H9 (cell line): ENCODE measurements at regions not wholly inside any gene's neighbourhood (a gene's known extent, or its start where the extent isn't known, plus 50 kb on each side); places are given as distances from the start of the nearest gene placed in this dataset.

Experiments
- DNase-seq: peaks from one replicate; pipeline ENCODE4 v3.0.0-alpha.2; 2017
- H2AFZ ChIP-seq: one replicate; pipeline ENCODE4 v1.6.1; 2013; ENCODE audit warnings: mild to moderate bottlenecking, low read length, control low read depth, moderate library complexity
- H2AK5ac ChIP-seq: 2 replicates; pipeline ENCODE4 v1.6.1; 2013; ENCODE audit warnings: low read length, control low read depth, mixed read lengths; ENCODE audit not compliant: insufficient read length
- H2BK120ac ChIP-seq: one replicate; pipeline ENCODE4 v1.6.1; 2013; ENCODE audit warnings: low read depth, mild to moderate bottlenecking, low read length, control low read depth, inconsistent platforms; ENCODE audit not compliant: poor library complexity, severe bottlenecking
- H2BK12ac ChIP-seq: 2 replicates; pipeline ENCODE4 v1.6.1; 2013; ENCODE audit warnings: low read length, control low read depth, mixed read lengths, low read depth; ENCODE audit not compliant: insufficient read length
- H2BK15ac ChIP-seq: 2 replicates; pipeline ENCODE4 v1.6.1; 2013; ENCODE audit warnings: low read depth, low read length, control low read depth
- H2BK20ac ChIP-seq: one replicate; pipeline ENCODE4 v1.6.1; 2013; ENCODE audit warnings: low read depth, mild to moderate bottlenecking, low read length, control low read depth, inconsistent platforms; ENCODE audit not compliant: poor library complexity, severe bottlenecking
- H2BK5ac ChIP-seq: 2 replicates; pipeline ENCODE4 v1.6.1; 2013; ENCODE audit warnings: low read length, control low read depth, mixed read lengths; ENCODE audit not compliant: insufficient read length
- H3K14ac ChIP-seq: 2 replicates; pipeline ENCODE4 v1.6.1; 2013; ENCODE audit warnings: low read length, control low read depth; ENCODE audit not compliant: insufficient read depth
- H3K18ac ChIP-seq: 2 replicates; pipeline ENCODE4 v1.6.1; 2013; ENCODE audit warnings: low read depth, mild to moderate bottlenecking, mixed read lengths, low read length, control low read depth; ENCODE audit not compliant: insufficient read length
- H3K23ac ChIP-seq: 2 replicates; pipeline ENCODE4 v1.6.1; 2013; ENCODE audit warnings: low read length, control low read depth, mixed read lengths, low read depth; ENCODE audit not compliant: insufficient read length
- H3K23me2 ChIP-seq: 2 replicates; pipeline ENCODE4 v1.6.1; 2013; ENCODE audit warnings: low read depth, mild to moderate bottlenecking, mixed read lengths, low read length, control low read depth; ENCODE audit not compliant: insufficient read length, poor library complexity, severe bottlenecking
- H3K27ac ChIP-seq: 2 replicates; pipeline ENCODE4 v1.5.1; 2013; ENCODE audit warnings: low read length, control low read depth, mixed read lengths, low read depth; ENCODE audit not compliant: insufficient read length
- H3K27me3 ChIP-seq: 2 replicates; pipeline ENCODE4 v1.6.1; 2013; ENCODE audit warnings: low read length, control low read depth, inconsistent platforms; ENCODE audit not compliant: insufficient read depth
- H3K4ac ChIP-seq: 2 replicates; pipeline ENCODE4 v1.6.1; 2013; ENCODE audit warnings: low read depth, mild to moderate bottlenecking, control low read depth, inconsistent platforms, low read length, moderate library complexity
- H3K4me1 ChIP-seq: 2 replicates; pipeline ENCODE4 v1.6.1; 2013; ENCODE audit warnings: low read length, control low read depth, inconsistent platforms; ENCODE audit not compliant: insufficient read depth
- H3K4me2 ChIP-seq: 2 replicates; pipeline ENCODE4 v1.6.1; 2013; ENCODE audit warnings: low read length, control low read depth, mixed read lengths; ENCODE audit not compliant: insufficient read length, insufficient read depth
- H3K56ac ChIP-seq: 2 replicates; pipeline ENCODE4 v1.6.1; 2013; ENCODE audit warnings: low read depth, mild to moderate bottlenecking, mixed read lengths, low read length, control low read depth; ENCODE audit not compliant: insufficient read length
- H3K79me1 ChIP-seq: 2 replicates; pipeline ENCODE4 v1.6.1; 2013; ENCODE audit warnings: low read depth, mild to moderate bottlenecking, moderate library complexity, low read length, control low read depth, inconsistent platforms; ENCODE audit not compliant: insufficient read depth, poor library complexity, severe bottlenecking
- H3K79me2 ChIP-seq: 2 replicates; pipeline ENCODE4 v1.6.1; 2013; ENCODE audit warnings: low read length, control low read depth, inconsistent platforms; ENCODE audit not compliant: insufficient read depth
- H3K9ac ChIP-seq: 2 replicates; pipeline ENCODE4 v1.6.1; 2013; ENCODE audit warnings: low read length, control low read depth, mixed read lengths; ENCODE audit not compliant: insufficient read length; ENCODE audit errors: extremely low read depth
- H3K9me3 ChIP-seq: one replicate; pipeline ENCODE4 v1.6.1; 2013; ENCODE audit warnings: low read depth, low read length, inconsistent platforms; ENCODE audit not compliant: control insufficient read depth
- H3T11ph ChIP-seq: one replicate; pipeline ENCODE4 v1.6.1; 2013; ENCODE audit warnings: mild to moderate bottlenecking, low read length, control low read depth, inconsistent platforms
- H4K20me1 ChIP-seq: one replicate; pipeline ENCODE4 v1.6.1; 2013; ENCODE audit not compliant: control insufficient read depth, insufficient read length, insufficient read depth
- H4K5ac ChIP-seq: 2 replicates; pipeline ENCODE4 v1.6.1; 2013; ENCODE audit warnings: low read depth, mild to moderate bottlenecking, mixed read lengths, low read length, control low read depth; ENCODE audit not compliant: insufficient read length
- H4K8ac ChIP-seq: replicated peaks from 2 replicates; pipeline ENCODE4 v1.6.1; 2013; ENCODE audit warnings: low read length, control low read depth, mixed read lengths, low read depth; ENCODE audit not compliant: insufficient read length
- H4K91ac ChIP-seq: 2 replicates; pipeline ENCODE4 v1.6.1; 2013; ENCODE audit warnings: low read depth, mild to moderate bottlenecking, moderate library complexity, mixed read lengths, low read length, control low read depth; ENCODE audit not compliant: insufficient read length
- H3K27ac Mint-ChIP-seq, 3 experiments: 2 replicates in 2 of 3; 3 replicates in 1 of 3; pipeline ENCODE4 v1.8.0; 2020 to 2021; ENCODE audit warnings: mixed read lengths in 3 of 3, mild to moderate bottlenecking in 1 of 3, moderate library complexity in 1 of 3
- H3K27me3 Mint-ChIP-seq: 2 replicates; pipeline ENCODE4 v1.8.0; 2021; ENCODE audit warnings: low read depth, mild to moderate bottlenecking, moderate library complexity, mixed read lengths
- H3K36me3 Mint-ChIP-seq, 3 experiments: 2 replicates in 2 of 3; 3 replicates in 1 of 3; pipeline ENCODE4 v1.8.0; 2020 to 2021; ENCODE audit warnings: low read depth in 3 of 3, mixed read lengths in 3 of 3; ENCODE audit not compliant: insufficient read depth in 1 of 3
- H3K4me1 Mint-ChIP-seq, 2 experiments: 2 replicates each; pipeline ENCODE4 v1.8.0; 2020; ENCODE audit warnings: mixed read lengths in 2 of 2
- H3K4me3 Mint-ChIP-seq, 2 experiments: 2 replicates in 1 of 2; 3 replicates in 1 of 2; pipeline ENCODE4 v1.8.0; 2020 to 2021; ENCODE audit warnings: mild to moderate bottlenecking in 2 of 2, mixed read lengths in 2 of 2, moderate library complexity in 1 of 2
- H3K9me3 Mint-ChIP-seq, 2 experiments: 2 replicates in 1 of 2; 3 replicates in 1 of 2; pipeline ENCODE4 v1.8.0; 2020; ENCODE audit warnings: mild to moderate bottlenecking in 2 of 2, mixed read lengths in 2 of 2, moderate library complexity in 1 of 2
- CTCF ChIP-seq: fragments of 200-600 bp; sonication (generic); conservative IDR thresholded peaks from 3 replicates; pipeline ENCODE4 v1.8.0; 2021; ENCODE audit warnings: antibody characterized with exemption, mild to moderate bottlenecking
- WGBS: extraction: QIAGEN DNeasy Blood & Tissue Kit; methylation state at CpG from one replicate; pipeline ENCODE4 v1.1.7; 2013; ENCODE audit warnings: missing lambda C conversion rate, low lambda C conversion rate, mixed read lengths; ENCODE audit not compliant: insufficient read length; ENCODE audit errors: extremely low coverage; 5-methylcytosine and 5-hydroxymethylcytosine counted together

- H3K36me3 Mint-ChIP-seq: no peaks in the 10 kb centered on the region
- peaks cover 13 to 14% of the 10 kb centered on the region in 2 experiments for H3K4me1 Mint-ChIP-seq
- Histone ChIP-seq H2BK20ac (no peak overlapping the region), H3K56ac (no peak overlapping the region), H2BK120ac (no peak overlapping the region), H2AK5ac (no peak overlapping the region), H3K9ac (no peak overlapping the region), H3K14ac (no peak overlapping the region), H3K27me3 (no peaks in the 10 kb centered on the region), H2BK12ac (no peak overlapping the region), H2BK5ac (no peak overlapping the region), H2BK15ac (no peak overlapping the region), H4K8ac (no peak overlapping the region), H3K18ac (no peak overlapping the region), H4K5ac (no peak overlapping the region), H3K79me1 (no peaks in the 10 kb centered on the region), H3K4ac (no peak overlapping the region), H3K79me2 (no peaks in the 10 kb centered on the region), H3K9me3 (no peaks in the 10 kb centered on the region), H4K20me1 (no peaks in the 10 kb centered on the region), H3K23me2 (no peaks in the 10 kb centered on the region), H2AFZ (no peak overlapping the region), H3K4me1 (no peaks in the 10 kb centered on the region), H4K91ac (no peak overlapping the region), H3T11ph (no peak overlapping the region), H3K27ac (no peak overlapping the region), H3K23ac (no peak overlapping the region), H3K4me2 (no peak overlapping the region)
- no peak for TF ChIP-seq CTCF
- H3K9me3 Mint-ChIP-seq: peaks cover 0 to 4% of the 10 kb centered on the region in 2 experiments; a peak in 1 of 5 replicates
- H3K27ac Mint-ChIP-seq: no peak overlapping the region
- peaks cover 2% of the 10 kb centered on the region for H3K27me3 Mint-ChIP-seq
- no CpG with 5 or more reads among the region's 4 CpGs for WGBS
- H3K4me3 Mint-ChIP-seq: no peak overlapping the region
- no peak for DNase-seq
Observed at GRCh38 chr10:129089341-129089740, 377.7 kb upstream of the MGMT start.
